Mesenchymal stem cell (in vitro differentiated cells and primary cell): ENCODE measurements at regions not wholly inside any gene's neighbourhood (a gene's known extent, or its start where the extent isn't known, plus 50 kb on each side); places are given as distances from the start of the nearest gene placed in this dataset.

Experiments
- DNase-seq: peaks from one replicate; pipeline ENCODE4 v3.0.0-alpha.2; 2013
- H2AFZ ChIP-seq: one replicate; pipeline ENCODE4 v1.6.1; 2013; ENCODE audit warnings: low read depth, mild to moderate bottlenecking, control low read depth, inconsistent platforms, low read length, moderate library complexity
- H2AK5ac ChIP-seq: 2 replicates; pipeline ENCODE4 v1.6.1; 2013; ENCODE audit warnings: low read length, moderate library complexity, mild to moderate bottlenecking, inconsistent platforms; ENCODE audit not compliant: severe bottlenecking
- H2BK120ac ChIP-seq: one replicate; pipeline ENCODE4 v1.6.1; 2013; ENCODE audit warnings: low read depth, mild to moderate bottlenecking, inconsistent platforms, low read length, moderate library complexity
- H2BK12ac ChIP-seq, 2 experiments: one replicate each; pipeline ENCODE4 v1.6.1; 2013; ENCODE audit warnings: inconsistent platforms in 2 of 2, low read length in 2 of 2, mild to moderate bottlenecking in 2 of 2, moderate library complexity in 2 of 2, control low read depth in 1 of 2
- H2BK15ac ChIP-seq: one replicate; pipeline ENCODE4 v1.6.1; 2013; ENCODE audit warnings: mild to moderate bottlenecking, low read depth, inconsistent platforms; ENCODE audit not compliant: poor library complexity, severe bottlenecking
- H2BK5ac ChIP-seq: 2 replicates; pipeline ENCODE4 v1.6.1; 2013; ENCODE audit warnings: low read depth, mild to moderate bottlenecking, low read length, control low read depth, inconsistent platforms; ENCODE audit not compliant: poor library complexity, severe bottlenecking
- H3K14ac ChIP-seq, 2 experiments: one replicate each; pipeline ENCODE4 v1.6.1; 2013; ENCODE audit warnings: inconsistent platforms in 2 of 2, low read length in 2 of 2, control low read depth in 1 of 2, mild to moderate bottlenecking in 1 of 2, moderate library complexity in 1 of 2
- H3K18ac ChIP-seq, 2 experiments: one replicate each; pipeline ENCODE4 v1.6.1; 2013; ENCODE audit warnings: inconsistent platforms in 2 of 2, low read length in 2 of 2, control low read depth in 1 of 2, low read depth in 1 of 2, mild to moderate bottlenecking in 1 of 2
- H3K23ac ChIP-seq, 2 experiments: one replicate each; pipeline ENCODE4 v1.6.1; 2013; ENCODE audit warnings: inconsistent platforms in 2 of 2, low read length in 2 of 2, mild to moderate bottlenecking in 2 of 2, moderate library complexity in 2 of 2, control low read depth in 1 of 2
- H3K27ac ChIP-seq: 2 replicates; pipeline ENCODE4 v1.5.1; 2013; ENCODE audit warnings: mild to moderate bottlenecking, moderate library complexity, low read length, control low read depth, inconsistent platforms; ENCODE audit not compliant: poor library complexity, severe bottlenecking
- H3K27me3 ChIP-seq, 2 experiments: 2 replicates each; pipeline versions ENCODE4 v1.6.1 to v1.7.0; 2013; ENCODE audit warnings: low read length in 2 of 2, mild to moderate bottlenecking in 2 of 2, moderate library complexity in 2 of 2, control low read depth in 1 of 2, inconsistent platforms in 1 of 2; ENCODE audit not compliant: control insufficient read depth in 1 of 2, insufficient read depth in 1 of 2
- H3K36me3 ChIP-seq, 2 experiments: 2 replicates each; pipeline versions ENCODE4 v1.6.1 to v1.7.0; 2013; ENCODE audit warnings: low read length in 2 of 2, control low read depth in 1 of 2, inconsistent platforms in 1 of 2, low read depth in 1 of 2, mild to moderate bottlenecking in 1 of 2; ENCODE audit not compliant: insufficient read depth in 2 of 2, control insufficient read depth in 1 of 2
- H3K4ac ChIP-seq, 2 experiments: one replicate each; pipeline ENCODE4 v1.6.1; 2013; ENCODE audit warnings: inconsistent platforms in 2 of 2, low read length in 2 of 2, mild to moderate bottlenecking in 2 of 2, moderate library complexity in 2 of 2, control low read depth in 1 of 2, low read depth in 1 of 2
- H3K4me1 ChIP-seq: 2 replicates; pipeline ENCODE4 v1.6.1; 2013; ENCODE audit warnings: low read depth, low read length, control low read depth; ENCODE audit not compliant: control insufficient read depth, insufficient read depth
- H3K4me2 ChIP-seq: 2 replicates; pipeline ENCODE4 v1.6.1; 2013; ENCODE audit warnings: low read length, mild to moderate bottlenecking, inconsistent platforms; ENCODE audit not compliant: poor library complexity, severe bottlenecking
- H3K4me3 ChIP-seq, 2 experiments: 2 replicates each; pipeline versions ENCODE4 v1.5.1 to v1.7.0; 2013; ENCODE audit warnings: low read length in 2 of 2, mild to moderate bottlenecking in 2 of 2, control low read depth in 1 of 2, low read depth in 1 of 2; ENCODE audit not compliant: insufficient read depth in 1 of 2
- H3K79me1 ChIP-seq: replicated peaks from 2 replicates; pipeline ENCODE4 v1.6.1; 2013; ENCODE audit warnings: mild to moderate bottlenecking, control low read depth, low read length, inconsistent platforms; ENCODE audit not compliant: poor library complexity, severe bottlenecking
- H3K9ac ChIP-seq: 2 replicates; pipeline ENCODE4 v1.7.0; 2013; ENCODE audit warnings: mild to moderate bottlenecking, low read length, moderate library complexity
- H3K9me3 ChIP-seq: 2 replicates; pipeline ENCODE4 v1.7.0; 2013; ENCODE audit warnings: mild to moderate bottlenecking, low read length; ENCODE audit not compliant: control insufficient read depth
- H4K8ac ChIP-seq: one replicate; pipeline ENCODE4 v1.6.1; 2013; ENCODE audit warnings: inconsistent platforms, mild to moderate bottlenecking, low read length, moderate library complexity
- H4K91ac ChIP-seq: one replicate; pipeline ENCODE4 v1.6.1; 2013; ENCODE audit warnings: mild to moderate bottlenecking, low read length, inconsistent platforms
- WGBS: methylation state at CpG from one replicate; pipeline ENCODE4 v1.1.7; 2013; ENCODE audit warnings: mixed read lengths; 5-methylcytosine and 5-hydroxymethylcytosine counted together

GRCh38 chr4:128345650-128346049 lies 58.0 kb upstream of the PGRMC2 start:
- H3K9ac ChIP-seq = no peak overlapping the region
- H3K27me3 ChIP-seq = no peaks in the 10 kb centered on the region
- H3K18ac ChIP-seq = no peak overlapping the region
- H2AFZ ChIP-seq = no peak overlapping the region
- H2BK120ac ChIP-seq = no peak overlapping the region
- H4K8ac ChIP-seq = no peak overlapping the region
- H4K91ac ChIP-seq = no peak overlapping the region
- DNase-seq = no peak
- no peak overlapping the region for H3K14ac ChIP-seq
- no peaks in the 10 kb centered on the region for H3K9me3 ChIP-seq
- no peak overlapping the region for H2AK5ac ChIP-seq
- H2BK5ac ChIP-seq = no peak overlapping the region
- WGBS = 73% methylated on average over 1 of the region's 1 CpG
- no peak overlapping the region for H3K27ac ChIP-seq
- H3K4me3 ChIP-seq = no peak overlapping the region
- H3K4ac ChIP-seq = no peak overlapping the region
- no peak overlapping the region for H2BK15ac ChIP-seq
- no peak overlapping the region for H3K4me2 ChIP-seq
- no peak overlapping the region for H2BK12ac ChIP-seq
- H3K23ac ChIP-seq = no peak overlapping the region
- peaks cover 0 to 2% of the 10 kb centered on the region in 2 experiments for H3K36me3 ChIP-seq
- peaks cover 3% of the 10 kb centered on the region for H3K4me1 ChIP-seq
- H3K79me1 ChIP-seq = peaks cover under 1% of the 10 kb centered on the region

DNA sequence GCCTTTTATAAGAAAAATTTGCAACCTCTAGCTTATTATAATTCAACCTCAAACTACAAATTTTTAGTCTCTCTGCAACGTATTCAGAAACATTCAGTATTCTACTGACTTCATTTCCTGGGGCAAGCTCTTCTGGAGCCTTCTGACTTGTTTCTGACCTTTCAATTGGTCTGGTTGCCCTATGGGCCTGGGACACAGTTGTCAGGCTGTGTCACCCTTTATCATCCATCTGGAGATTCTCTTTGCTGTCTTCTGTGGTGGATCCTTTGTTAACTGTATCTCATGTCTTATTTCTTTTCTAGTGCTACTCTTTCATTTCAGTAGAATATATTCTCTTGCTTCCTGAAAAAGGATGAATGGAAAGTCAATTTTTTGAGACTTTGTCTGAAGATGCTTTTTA lies 55.1 kb upstream of the PGRMC2 start:
- Histone ChIP-seq H2BK5ac (no peak overlapping the region), H4K91ac (no peak overlapping the region), H3K36me3 (no peaks in the 10 kb centered on the region), H3K27ac (no peak overlapping the region), H2BK12ac (no peak overlapping the region), H3K4ac (no peak overlapping the region), H3K9me3 (no peaks in the 10 kb centered on the region), H3K4me1 (no peaks in the 10 kb centered on the region), H3K27me3 (no peaks in the 10 kb centered on the region), H4K8ac (no peak overlapping the region), H3K23ac (no peak overlapping the region), H2AK5ac (no peak overlapping the region), H3K18ac (no peak overlapping the region), H2BK120ac (no peak overlapping the region), H3K4me2 (no peak overlapping the region), H3K79me1 (peaks cover 1% of the 10 kb centered on the region), H3K4me3 (no peak overlapping the region), H2BK15ac (no peak overlapping the region), H2AFZ (no peak overlapping the region), H3K14ac (no peak overlapping the region), H3K9ac (no peak overlapping the region)
- 18% methylated on average over 1 of the region's 1 CpG for WGBS
- DNase-seq = peak; percentile 50

GRCh38 chr4:128341634-128342033 lies 54.0 kb upstream of the PGRMC2 start:
- Histone ChIP-seq H3K36me3 (no peaks in the 10 kb centered on the region), H2BK15ac (no peak overlapping the region), H2AFZ (no peak overlapping the region), H2AK5ac (no peak overlapping the region), H3K9ac (no peak overlapping the region), H3K18ac (no peak overlapping the region), H3K14ac (no peak overlapping the region), H2BK5ac (no peak overlapping the region), H3K79me1 (peaks cover 1% of the 10 kb centered on the region), H3K27ac (no peak overlapping the region), H3K4me2 (no peak overlapping the region), H2BK12ac (peak overlapping the region in 1 of 2 experiments; percentile 10), H3K23ac (no peak overlapping the region), H3K4ac (no peak overlapping the region), H3K4me3 (no peak overlapping the region), H4K8ac (no peak overlapping the region), H4K91ac (no peak overlapping the region), H2BK120ac (peak overlapping the region; percentile 11), H3K27me3 (no peaks in the 10 kb centered on the region), H3K9me3 (no peaks in the 10 kb centered on the region), H3K4me1 (no peaks in the 10 kb centered on the region)
- no peak for DNase-seq
- WGBS = over 99% methylated on average over 4 of the region's 4 CpGs

- Histone ChIP-seq H3K9ac (no peak overlapping the region), H2BK120ac (no peak overlapping the region), H3K27ac (peak overlapping the region; percentile 28), H2AFZ (no peak overlapping the region), H3K36me3 (no peaks in the 10 kb centered on the region), H3K9me3 (no peaks in the 10 kb centered on the region), H2BK12ac (no peak overlapping the region), H3K14ac (no peak overlapping the region), H4K8ac (no peak overlapping the region), H2AK5ac (no peak overlapping the region), H3K4ac (no peak overlapping the region), H3K79me1 (peaks cover 1% of the 10 kb centered on the region), H3K18ac (peak overlapping the region in 1 of 2 experiments; percentile 46), H3K4me2 (no peak overlapping the region), H3K4me1 (no peaks in the 10 kb centered on the region), H3K23ac (no peak overlapping the region), H3K4me3 (no peak overlapping the region), H4K91ac (no peak overlapping the region), H2BK15ac (no peak overlapping the region), H3K27me3 (no peaks in the 10 kb centered on the region), H2BK5ac (no peak overlapping the region)
- peak; percentile 94 for DNase-seq
- 72% methylated on average over 2 of the region's 4 CpGs for WGBS
Observed at GRCh38 chr4:128338634-128339355, 51.2 kb upstream of the PGRMC2 start.
